Activated CD4-positive, alpha-beta memory T cell treated with anti-CD3 and anti-CD28 coated beads for 36 hours (primary cell): ENCODE measurements at regions not wholly inside any gene's neighbourhood (a gene's known extent, or its start where the extent isn't known, plus 50 kb on each side); places are given as distances from the start of the nearest gene placed in this dataset.
"Not testable (repeated sequence)": the region's sequence is repeated elsewhere in the genome, so short reads cannot be mapped to it uniquely, and the experiment has no call there.

Experiments
- CTCF ChIA-PET: fragments of 350-600 bp; sonication (Branson Sonifier 250); formaldehyde crosslinking; loops from one replicate; lab custom pipeline; 2021; ENCODE audit warnings: antibody characterized with exemption, inconsistent platforms; lab: Charles Lee
- POLR2A ChIA-PET: fragments of 350-600 bp; sonication (Branson Sonifier 250); formaldehyde crosslinking; loops from one replicate; lab custom pipeline; 2021; ENCODE audit warnings: antibody characterized with exemption; lab: Charles Lee
- DNase-seq: peaks from one replicate; pipeline ENCODE4 v3.0.0-alpha.2; 2020
- H3K27ac Mint-ChIP-seq: one replicate; pipeline ENCODE4 v1.8.0; 2021; ENCODE audit warnings: mixed read lengths
- H3K27me3 Mint-ChIP-seq: one replicate; pipeline ENCODE4 v1.8.0; 2021; ENCODE audit warnings: mixed read lengths
- H3K36me3 Mint-ChIP-seq: one replicate; pipeline ENCODE4 v1.8.0; 2021; ENCODE audit warnings: mixed read lengths
- H3K4me1 Mint-ChIP-seq: one replicate; pipeline ENCODE4 v1.8.0; 2021; ENCODE audit warnings: low read depth, mixed read lengths
- H3K4me3 Mint-ChIP-seq: one replicate; pipeline ENCODE4 v1.8.0; 2021; ENCODE audit warnings: mild to moderate bottlenecking, mixed read lengths
- H3K9me3 Mint-ChIP-seq: one replicate; pipeline ENCODE4 v1.8.0; 2021; ENCODE audit warnings: mixed read lengths
- intact Hi-C: fragments of 100-400 bp; cut with micrococcal nuclease; formaldehyde crosslinking; loops from one replicate; pipeline ENCODE4 v1.15.1; 2023

GRCh38 chr12:19799895-19800602 is 360.8 kb downstream of the AEBP2 start:
- no peaks in the 10 kb centered on the region for H3K27me3 Mint-ChIP-seq
- peak overlapping the region; percentile 65 for H3K27ac Mint-ChIP-seq
- CTCF ChIA-PET, result interaction anchor here (1.4 kb wide), 1 partner anchor 34 kb away, joined by 3 read pairs; no protein-coding TSS in a partner anchor
- H3K4me3 Mint-ChIP-seq, result no peak overlapping the region
- H3K4me1 Mint-ChIP-seq, result peaks cover 26% of the 10 kb centered on the region
- no peaks in the 10 kb centered on the region for H3K9me3 Mint-ChIP-seq
- POLR2A ChIA-PET, result interaction anchor here (1.1 to 2.1 kb wide), 3 partner anchors 30 to 125 kb away, joined by 3 to 6 read pairs (median 4); no protein-coding TSS in a partner anchor
- no peaks in the 10 kb centered on the region for H3K36me3 Mint-ChIP-seq
- intact Hi-C loops, result loop anchor here (2.0 kb wide), 1 partner anchor 43 kb away; no protein-coding TSS in a partner anchor
- no peak for DNase-seq

GRCh38 chr12:19800884-19801283 is 361.6 kb downstream of the AEBP2 start:
- no peak for DNase-seq
- no peaks in the 10 kb centered on the region for H3K9me3 Mint-ChIP-seq
- H3K4me1 Mint-ChIP-seq, result peaks cover 26% of the 10 kb centered on the region
- ChIA-PET CTCF (no interaction called here), POLR2A (interaction anchor here (1.0 to 2.1 kb wide), 3 partner anchors 30 to 126 kb away, joined by 4 to 6 read pairs (median 5); no protein-coding TSS in a partner anchor)
- H3K27ac Mint-ChIP-seq, result peak overlapping the region; percentile 1
- H3K27me3 Mint-ChIP-seq, result no peaks in the 10 kb centered on the region
- H3K4me3 Mint-ChIP-seq, result no peak overlapping the region
- intact Hi-C loops, result loop anchor here (1.0 kb wide), 4 partner anchors 29 to 126 kb away; no protein-coding TSS in a partner anchor
- no peaks in the 10 kb centered on the region for H3K36me3 Mint-ChIP-seq

- H3K36me3 Mint-ChIP-seq, result no peaks in the 10 kb centered on the region
- DNase-seq, result no peak
These were observed 362.6 kb downstream of the AEBP2 start for GRCh38 chr12:19801941-19802340.

GRCh38 chr12:19802915-19803314 is 363.6 kb downstream of the AEBP2 start:
- Mint-ChIP-seq H3K4me3 (no peak overlapping the region), H3K27me3 (no peaks in the 10 kb centered on the region), H3K27ac (no peak overlapping the region), H3K4me1 (peaks cover 26% of the 10 kb centered on the region), H3K36me3 (no peaks in the 10 kb centered on the region), H3K9me3 (no peaks in the 10 kb centered on the region)
- intact Hi-C loops, result no loop called here
- ChIA-PET POLR2A (no interaction called here), CTCF (no interaction called here)
- no peak for DNase-seq

More at GRCh38 chr12:19801941-19802340, 362.6 kb downstream of the AEBP2 start:
- ChIA-PET CTCF (no interaction called here), POLR2A (no interaction called here)
- H3K4me1 Mint-ChIP-seq, result peaks cover 26% of the 10 kb centered on the region
- H3K4me3 Mint-ChIP-seq, result no peak overlapping the region
- intact Hi-C loops, result loop anchor here (1.0 kb wide), 4 partner anchors 28 to 127 kb away; no protein-coding TSS in a partner anchor
- H3K27ac Mint-ChIP-seq, result no peak overlapping the region
- no peaks in the 10 kb centered on the region for H3K9me3 Mint-ChIP-seq
- no peaks in the 10 kb centered on the region for H3K27me3 Mint-ChIP-seq

GRCh38 chr12:19804737-19805136 is 365.4 kb downstream of the AEBP2 start:
- intact Hi-C loops, result no loop called here
- H3K27ac Mint-ChIP-seq, result no peak overlapping the region
- H3K4me3 Mint-ChIP-seq, result no peak overlapping the region
- H3K9me3 Mint-ChIP-seq, result peaks cover 8% of the 10 kb centered on the region
- H3K27me3 Mint-ChIP-seq, result no peaks in the 10 kb centered on the region
- peaks cover 3% of the 10 kb centered on the region for H3K36me3 Mint-ChIP-seq
- ChIA-PET CTCF (no interaction called here), POLR2A (no interaction called here)
- no peak for DNase-seq
- peaks cover 18% of the 10 kb centered on the region for H3K4me1 Mint-ChIP-seq

- Mint-ChIP-seq H3K36me3 (peaks cover 3% of the 10 kb centered on the region), H3K27me3 (no peaks in the 10 kb centered on the region), H3K4me1 (no peaks in the 10 kb centered on the region), H3K4me3 (no peak overlapping the region), H3K27ac (no peak overlapping the region), H3K9me3 (peaks cover 10% of the 10 kb centered on the region)
- POLR2A ChIA-PET, result no interaction called here
- intact Hi-C loops, result no loop called here
- no peak for DNase-seq
- CTCF ChIA-PET, result no interaction called here
These were observed 369.1 kb downstream of the AEBP2 start for GRCh38 chr12:19808371-19808770.

GRCh38 chr12:19810213-19810612 is 370.9 kb downstream of the AEBP2 start:
- Mint-ChIP-seq H3K4me1 (no peaks in the 10 kb centered on the region), H3K9me3 (peaks cover 11% of the 10 kb centered on the region), H3K4me3 (no peak overlapping the region), H3K27me3 (no peaks in the 10 kb centered on the region), H3K27ac (no peak overlapping the region), H3K36me3 (peaks cover 6% of the 10 kb centered on the region)
- no peak for DNase-seq
- intact Hi-C loops, result no loop called here
- CTCF ChIA-PET, result interaction anchor here (0.6 kb wide), 1 partner anchor 25 kb away, joined by 3 read pairs; no protein-coding TSS in a partner anchor
- POLR2A ChIA-PET, result no interaction called here

- Mint-ChIP-seq H3K4me3 (no peak overlapping the region), H3K27ac (no peak overlapping the region), H3K27me3 (no peaks in the 10 kb centered on the region), H3K4me1 (no peaks in the 10 kb centered on the region), H3K36me3 (peaks cover 6% of the 10 kb centered on the region), H3K9me3 (peaks cover 13% of the 10 kb centered on the region)
- intact Hi-C loops, result no loop called here
- no peak for DNase-seq
- POLR2A ChIA-PET, result no interaction called here
- CTCF ChIA-PET, result no interaction called here
These were observed 372.6 kb downstream of the AEBP2 start for GRCh38 chr12:19811922-19812321.

GRCh38 chr12:19819231-19819630 is 379.9 kb downstream of the AEBP2 start:
- no peak for DNase-seq
- intact Hi-C loops, result no loop called here
- CTCF ChIA-PET, result no interaction called here
- Mint-ChIP-seq H3K36me3 (peaks cover 2% of the 10 kb centered on the region), H3K4me3 (no peak overlapping the region), H3K27ac (no peak overlapping the region), H3K4me1 (no peaks in the 10 kb centered on the region), H3K9me3 (peaks cover 3% of the 10 kb centered on the region), H3K27me3 (no peaks in the 10 kb centered on the region)
- POLR2A ChIA-PET, result interaction anchor here (0.6 kb wide), 1 partner anchor 345 kb away, joined by 4 read pairs; no protein-coding TSS in a partner anchor

- H3K4me1 Mint-ChIP-seq, result no peaks in the 10 kb centered on the region
- peaks cover 1% of the 10 kb centered on the region for H3K36me3 Mint-ChIP-seq
- DNase-seq, result no peak
- H3K4me3 Mint-ChIP-seq, result no peak overlapping the region
- H3K9me3 Mint-ChIP-seq, result peaks cover 17% of the 10 kb centered on the region
- H3K27ac Mint-ChIP-seq, result no peak overlapping the region
- H3K27me3 Mint-ChIP-seq, result peaks cover 3% of the 10 kb centered on the region
- CTCF ChIA-PET, result no interaction called here
- POLR2A ChIA-PET, result no interaction called here
- intact Hi-C loops, result no loop called here
These were observed 383.2 kb downstream of the AEBP2 start for GRCh38 chr12:19822476-19822875.

- POLR2A ChIA-PET, DNase-seq, intact Hi-C loops, H3K4me3 Mint-ChIP-seq, H3K27ac Mint-ChIP-seq, CTCF ChIA-PET, H3K27me3 Mint-ChIP-seq, H3K36me3 Mint-ChIP-seq, H3K4me1 Mint-ChIP-seq: not testable (repeated sequence)
- H3K9me3 Mint-ChIP-seq, result peaks cover 19% of the 10 kb centered on the region
These were observed 384.0 kb downstream of the AEBP2 start for GRCh38 chr12:19823326-19823725.

GRCh38 chr12:19826980-19827550 is 387.8 kb downstream of the AEBP2 start:
- Mint-ChIP-seq H3K9me3 (peaks cover 19% of the 10 kb centered on the region), H3K4me3 (no peak overlapping the region), H3K4me1 (peaks cover 20% of the 10 kb centered on the region), H3K27me3 (peaks cover 3% of the 10 kb centered on the region), H3K36me3 (peaks cover 1% of the 10 kb centered on the region), H3K27ac (no peak overlapping the region)
- no peak for DNase-seq
- CTCF ChIA-PET, result no interaction called here
- intact Hi-C loops, result no loop called here
- POLR2A ChIA-PET, result no interaction called here
